ENCODE measurements at regions not wholly inside any gene's neighbourhood (a gene's known extent, or its start where the extent isn't known, plus 50 kb on each side); places are given as distances from the start of the nearest gene placed in this dataset.
A peak's percentile ranks its signal among the peaks of the same experiment; 100 is the strongest.

DNA sequence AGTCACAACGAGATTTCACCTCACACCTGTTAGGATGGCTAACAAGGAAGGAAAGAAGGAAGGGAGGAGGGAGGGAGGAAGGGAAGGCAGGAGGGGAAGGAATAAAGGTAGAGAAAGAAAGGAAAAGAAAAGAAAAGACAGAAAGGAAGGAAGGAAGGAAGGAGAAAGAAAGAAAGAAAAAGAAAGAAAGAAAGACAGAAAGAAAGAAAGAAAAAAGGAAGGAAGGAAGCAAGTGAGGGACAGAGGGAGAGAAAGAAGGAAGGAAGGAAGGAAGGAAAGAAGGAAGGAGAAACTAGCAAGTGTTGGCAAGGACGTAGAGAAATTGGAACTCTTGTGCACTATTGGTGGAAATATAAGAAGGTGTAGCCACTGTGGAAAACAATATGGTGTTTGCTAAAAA is 52.2 kb downstream of the CCDC185 start:
- peaks cover 10% of the 10 kb centered on the region for H3K27me3 Mint-ChIP-seq

GRCh38 chr1:223453902-223454301 is 60.7 kb downstream of the CCDC185 start:
- no peak overlapping the region for H3K4me3 Mint-ChIP-seq
- H3K27me3 Mint-ChIP-seq: no peaks in the 10 kb centered on the region
- H3K36me3 Mint-ChIP-seq: no peaks in the 10 kb centered on the region
- H3K4me1 Mint-ChIP-seq: no peaks in the 10 kb centered on the region
- ATAC-seq: no peak
- no peaks in the 10 kb centered on the region for H3K9me3 Mint-ChIP-seq
- no peak overlapping the region for H3K27ac Mint-ChIP-seq

More for the DNA sequence above, 52.2 kb downstream of the CCDC185 start:
- peaks cover 20% of the 10 kb centered on the region for H3K9me3 Mint-ChIP-seq
- no peak overlapping the region for H3K4me3 Mint-ChIP-seq
- H3K36me3 Mint-ChIP-seq: no peaks in the 10 kb centered on the region
- no peak overlapping the region for H3K27ac Mint-ChIP-seq
- no peak for ATAC-seq
- no peaks in the 10 kb centered on the region for H3K4me1 Mint-ChIP-seq

- no peaks in the 10 kb centered on the region for H3K4me1 Mint-ChIP-seq
- no peaks in the 10 kb centered on the region for H3K9me3 Mint-ChIP-seq
- H3K27me3 Mint-ChIP-seq: no peaks in the 10 kb centered on the region
- no peak overlapping the region for H3K27ac Mint-ChIP-seq
- peak; percentile 31 for ATAC-seq
- H3K4me3 Mint-ChIP-seq: no peak overlapping the region
- no peaks in the 10 kb centered on the region for H3K36me3 Mint-ChIP-seq
Observed at GRCh38 chr1:223454959-223455358, 61.7 kb downstream of the CCDC185 start.

GRCh38 chr1:223455470-223455869 is 62.3 kb downstream of the CCDC185 start:
- Mint-ChIP-seq H3K9me3 (no peaks in the 10 kb centered on the region), H3K4me3 (no peak overlapping the region), H3K36me3 (no peaks in the 10 kb centered on the region), H3K4me1 (no peaks in the 10 kb centered on the region), H3K27ac (no peak overlapping the region), H3K27me3 (no peaks in the 10 kb centered on the region)
- ATAC-seq: peak; percentile 35

DNA sequence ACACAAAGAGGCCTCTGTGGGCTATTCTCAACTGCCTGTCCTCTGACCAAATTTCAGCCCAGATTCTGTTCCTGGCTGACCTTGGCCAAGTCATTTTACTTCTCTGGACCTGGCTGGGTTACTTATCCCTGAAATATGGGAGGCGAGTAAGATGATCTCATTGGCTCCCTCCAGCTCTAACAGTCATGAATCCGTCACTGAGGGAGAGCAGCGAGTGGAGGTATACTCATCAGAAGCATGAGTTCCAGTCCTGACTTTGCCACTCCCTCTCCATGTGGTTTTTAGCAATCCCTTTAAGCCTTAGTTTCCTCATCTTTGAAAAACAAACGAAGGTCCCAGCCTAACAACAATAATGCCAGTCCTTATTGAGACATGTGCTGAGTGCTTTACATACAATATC is 63.5 kb downstream of the CCDC185 start:
- Mint-ChIP-seq H3K27ac (no peak overlapping the region), H3K36me3 (no peaks in the 10 kb centered on the region), H3K9me3 (no peaks in the 10 kb centered on the region), H3K27me3 (peaks cover 9% of the 10 kb centered on the region), H3K4me3 (no peak overlapping the region), H3K4me1 (no peaks in the 10 kb centered on the region)
- ATAC-seq: no peak

DNA sequence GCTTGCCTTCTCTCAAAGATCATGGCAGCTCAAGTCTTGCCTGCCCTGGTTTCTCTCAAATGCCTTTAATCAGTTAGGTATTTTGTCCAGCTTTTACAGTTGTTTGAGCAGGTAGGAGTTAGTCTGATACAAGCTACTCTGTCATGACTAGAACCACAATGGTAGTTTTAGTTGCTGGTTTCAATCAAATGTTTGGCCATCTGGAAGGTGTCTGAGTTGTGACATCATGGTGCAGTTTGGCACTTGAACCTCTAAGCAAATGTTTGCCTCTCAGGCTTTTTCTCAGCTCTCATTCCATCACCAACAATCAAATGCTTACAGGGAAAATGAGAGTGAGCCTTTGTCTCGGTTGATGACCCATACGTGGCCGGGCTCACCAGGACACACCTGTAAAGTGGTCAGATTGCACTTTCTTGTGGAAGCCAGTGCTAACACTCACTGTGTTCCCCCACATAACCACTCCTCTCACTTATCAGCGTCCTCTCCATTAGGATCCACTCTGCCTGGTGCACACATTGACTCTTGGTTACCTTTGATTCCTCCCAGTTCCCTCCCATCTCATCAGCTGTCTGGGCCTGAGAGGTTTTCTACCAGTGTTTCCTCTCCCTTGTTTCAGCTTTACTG is 67.5 kb downstream of the CCDC185 start:
- Mint-ChIP-seq H3K4me3 (no peak overlapping the region), H3K4me1 (no peaks in the 10 kb centered on the region), H3K27me3 (peaks cover 14% of the 10 kb centered on the region), H3K36me3 (no peaks in the 10 kb centered on the region), H3K27ac (no peak overlapping the region), H3K9me3 (no peaks in the 10 kb centered on the region)
- no peak for ATAC-seq

GRCh38 chr1:223462047-223462630 is 68.9 kb downstream of the CCDC185 start:
- Mint-ChIP-seq H3K9me3 (no peaks in the 10 kb centered on the region), H3K27me3 (peaks cover 22% of the 10 kb centered on the region), H3K4me3 (no peak overlapping the region), H3K36me3 (no peaks in the 10 kb centered on the region), H3K4me1 (no peaks in the 10 kb centered on the region), H3K27ac (no peak overlapping the region)
- no peak for ATAC-seq

DNA sequence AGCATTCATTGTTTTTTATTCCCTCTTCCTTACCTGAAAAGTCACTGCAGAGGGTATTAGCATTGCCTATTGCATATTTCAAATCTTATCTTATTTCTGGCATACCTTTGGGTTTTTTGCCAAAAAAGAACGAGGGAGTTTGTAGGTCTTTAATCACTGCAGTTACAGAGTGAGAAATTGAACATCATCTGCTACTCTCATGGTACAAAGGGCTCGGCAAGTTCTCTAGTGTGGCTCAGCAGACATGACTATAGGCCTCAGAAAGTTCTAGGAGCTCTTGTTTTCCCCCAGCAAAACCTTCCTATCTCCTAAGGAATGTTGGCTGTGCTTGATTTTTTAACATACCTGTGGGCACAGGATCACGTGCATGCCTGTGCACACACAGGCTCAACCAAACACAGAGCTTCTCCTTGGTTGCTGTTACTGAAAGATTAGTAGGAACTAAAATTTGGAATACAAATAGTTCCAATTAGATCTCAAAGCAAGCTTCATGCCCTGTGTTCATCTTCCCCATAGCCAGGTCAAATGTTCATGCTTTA is 69.7 kb downstream of the CCDC185 start:
- H3K4me3 Mint-ChIP-seq: no peak overlapping the region
- no peak overlapping the region for H3K27ac Mint-ChIP-seq
- no peaks in the 10 kb centered on the region for H3K9me3 Mint-ChIP-seq
- no peaks in the 10 kb centered on the region for H3K4me1 Mint-ChIP-seq
- ATAC-seq: no peak
- no peaks in the 10 kb centered on the region for H3K36me3 Mint-ChIP-seq
- peaks cover 30% of the 10 kb centered on the region for H3K27me3 Mint-ChIP-seq

GRCh38 chr1:223466151-223466550 is 72.9 kb downstream of the CCDC185 start:
- ATAC-seq: no peak
- no peaks in the 10 kb centered on the region for H3K9me3 Mint-ChIP-seq
- peaks cover 33% of the 10 kb centered on the region for H3K27me3 Mint-ChIP-seq
- no peak overlapping the region for H3K4me3 Mint-ChIP-seq
- no peak overlapping the region for H3K27ac Mint-ChIP-seq
- H3K4me1 Mint-ChIP-seq: no peaks in the 10 kb centered on the region
- H3K36me3 Mint-ChIP-seq: no peaks in the 10 kb centered on the region

- H3K36me3 Mint-ChIP-seq: no peaks in the 10 kb centered on the region
- no peak overlapping the region for H3K4me3 Mint-ChIP-seq
- no peaks in the 10 kb centered on the region for H3K9me3 Mint-ChIP-seq
- H3K27me3 Mint-ChIP-seq: peaks cover 54% of the 10 kb centered on the region
- ATAC-seq: no peak
- no peak overlapping the region for H3K27ac Mint-ChIP-seq
- H3K4me1 Mint-ChIP-seq: no peaks in the 10 kb centered on the region
Observed at GRCh38 chr1:223471566-223471965, 78.4 kb downstream of the CCDC185 start.

GRCh38 chr1:223472057-223472456 is 78.8 kb downstream of the CCDC185 start:
- Mint-ChIP-seq H3K36me3 (no peaks in the 10 kb centered on the region), H3K27me3 (peaks cover 54% of the 10 kb centered on the region), H3K9me3 (no peaks in the 10 kb centered on the region), H3K4me3 (no peak overlapping the region), H3K27ac (no peak overlapping the region), H3K4me1 (no peaks in the 10 kb centered on the region)
- ATAC-seq: no peak

DNA sequence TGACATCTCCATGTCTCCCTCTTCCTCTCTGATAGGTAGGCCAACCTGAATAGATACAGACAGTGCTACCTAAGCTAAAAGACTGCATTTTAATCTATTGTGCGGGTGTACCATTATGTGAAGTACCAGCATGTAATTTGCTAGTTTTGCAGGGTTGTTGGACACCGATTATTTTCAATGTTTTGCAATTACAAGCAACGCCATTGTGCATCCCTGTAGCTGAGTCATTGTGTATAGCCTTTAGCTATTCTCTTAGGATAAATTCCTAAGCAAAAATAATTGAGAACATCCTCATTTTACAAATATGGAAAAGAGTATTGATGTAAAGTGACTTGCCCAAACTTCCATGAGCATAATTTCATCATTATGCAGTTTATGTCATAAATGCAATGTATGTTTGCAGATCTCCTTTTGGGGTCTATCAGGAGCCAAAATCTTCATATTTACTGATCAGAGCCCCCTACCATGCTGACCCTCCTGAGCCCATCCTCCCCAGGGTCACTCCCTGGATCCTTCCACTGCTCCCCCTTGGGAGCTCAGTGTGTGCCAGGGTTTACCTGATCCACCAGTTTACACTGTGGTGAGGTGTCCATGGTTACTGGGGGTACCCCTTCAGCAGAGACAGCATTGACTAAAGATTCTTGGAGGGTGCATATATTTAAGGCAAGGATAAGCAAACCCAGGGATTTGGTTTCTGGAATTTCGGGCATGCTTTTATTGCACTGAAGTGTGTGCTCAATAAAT is 80.6 kb downstream of the CCDC185 start:
- Mint-ChIP-seq H3K9me3 (no peaks in the 10 kb centered on the region), H3K27ac (no peak overlapping the region), H3K36me3 (no peaks in the 10 kb centered on the region), H3K4me3 (no peak overlapping the region), H3K4me1 (no peaks in the 10 kb centered on the region), H3K27me3 (peaks cover 63% of the 10 kb centered on the region)
- ATAC-seq: no peak

GRCh38 chr1:223474804-223475203 is 81.6 kb downstream of the CCDC185 start:
- H3K27ac Mint-ChIP-seq: no peak overlapping the region
- H3K4me1 Mint-ChIP-seq: no peaks in the 10 kb centered on the region
- H3K36me3 Mint-ChIP-seq: no peaks in the 10 kb centered on the region
- no peaks in the 10 kb centered on the region for H3K9me3 Mint-ChIP-seq
- H3K4me3 Mint-ChIP-seq: no peak overlapping the region
- H3K27me3 Mint-ChIP-seq: peaks cover 64% of the 10 kb centered on the region
- ATAC-seq: no peak

DNA sequence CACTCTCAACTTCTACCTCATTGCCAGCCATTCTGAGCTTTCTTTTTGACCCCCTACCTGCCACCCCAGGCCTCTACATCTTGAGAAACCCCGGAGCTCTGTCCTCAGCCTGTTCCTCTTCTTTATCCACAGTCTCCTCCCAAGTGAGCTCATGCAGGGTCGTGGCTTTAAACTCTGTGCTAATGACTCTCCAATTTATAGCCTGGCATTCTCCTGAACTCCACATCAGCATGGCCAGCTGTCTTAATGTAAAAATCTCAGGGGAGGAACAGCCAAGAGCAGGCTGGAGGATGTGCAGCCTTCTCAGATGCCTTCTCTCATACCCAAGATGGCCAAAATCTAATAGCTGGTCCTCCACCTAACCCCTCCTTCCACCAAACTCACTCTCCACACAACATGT is 84.2 kb downstream of the CCDC185 start:
- H3K27me3 Mint-ChIP-seq: peaks cover 52% of the 10 kb centered on the region
- no peaks in the 10 kb centered on the region for H3K4me1 Mint-ChIP-seq
- H3K36me3 Mint-ChIP-seq: no peaks in the 10 kb centered on the region
- no peak for ATAC-seq
- no peak overlapping the region for H3K4me3 Mint-ChIP-seq
- H3K9me3 Mint-ChIP-seq: no peaks in the 10 kb centered on the region
- H3K27ac Mint-ChIP-seq: no peak overlapping the region

- Mint-ChIP-seq H3K27me3 (peaks cover 47% of the 10 kb centered on the region), H3K36me3 (no peaks in the 10 kb centered on the region), H3K4me1 (no peaks in the 10 kb centered on the region), H3K9me3 (no peaks in the 10 kb centered on the region), H3K27ac (no peak overlapping the region), H3K4me3 (no peak overlapping the region)
- no peak for ATAC-seq
Observed at GRCh38 chr1:223478606-223479005, 85.4 kb downstream of the CCDC185 start.

GRCh38 chr1:223479261-223479660 is 86.0 kb downstream of the CCDC185 start:
- no peaks in the 10 kb centered on the region for H3K4me1 Mint-ChIP-seq
- ATAC-seq: no peak
- H3K27ac Mint-ChIP-seq: no peak overlapping the region
- H3K27me3 Mint-ChIP-seq: peaks cover 44% of the 10 kb centered on the region
- H3K4me3 Mint-ChIP-seq: no peak overlapping the region
- H3K9me3 Mint-ChIP-seq: no peaks in the 10 kb centered on the region
- no peaks in the 10 kb centered on the region for H3K36me3 Mint-ChIP-seq
